Gastroesophageal sphincter (tissue), 3 donors: ENCODE measurements at regions not wholly inside any gene's neighbourhood (a gene's known extent, or its start where the extent isn't known, plus 50 kb on each side); places are given as distances from the start of the nearest gene placed in this dataset.

Source experiments
- CTCF ChIP-seq, 4 experiments: fragments of 200-600 bp in 2 of 4; fragments of 450-650 bp in 2 of 4; sonication (generic) in 1 of 4; IDR thresholded peaks; one replicate each; pipeline ENCODE4 v1.5.1; 2017 to 2019; ENCODE audit warnings: antibody characterized with exemption in 4 of 4, mild to moderate bottlenecking in 2 of 4, moderate library complexity in 2 of 4
- EP300 ChIP-seq: sonication (generic); formaldehyde crosslinking; IDR thresholded peaks from one replicate; pipeline ENCODE4 v1.6.1; 2017; ENCODE audit warnings: antibody characterized with exemption, mild to moderate bottlenecking
- POLR2A ChIP-seq, 2 donors: fragments of 450-650 bp; IDR thresholded peaks; one replicate each; pipeline ENCODE4 v1.6.1; 2017; ENCODE audit warnings: antibody characterized with exemption in 2 of 2, mild to moderate bottlenecking in 2 of 2, moderate library complexity in 1 of 2
- POLR2AphosphoS5 ChIP-seq: sonication (generic); formaldehyde crosslinking; IDR thresholded peaks from one replicate; pipeline ENCODE4 v1.6.1; 2017; ENCODE audit warnings: antibody characterized with exemption

- no peak for TF ChIP-seq POLR2A (IDR thresholded peaks at IDR 0.05)
- TF ChIP-seq CTCF (IDR thresholded peaks at IDR 0.05): no peak
- TF ChIP-seq POLR2AphosphoS5: no peak
- TF ChIP-seq EP300: no peak
These were observed 182.0 kb downstream of the IRF8 start for GRCh38 chr16:86080982-86081381.
